ENCODE measurements at regions not wholly inside any gene's neighbourhood (a gene's known extent, or its start where the extent isn't known, plus 50 kb on each side); places are given as distances from the start of the nearest gene placed in this dataset.

DNA sequence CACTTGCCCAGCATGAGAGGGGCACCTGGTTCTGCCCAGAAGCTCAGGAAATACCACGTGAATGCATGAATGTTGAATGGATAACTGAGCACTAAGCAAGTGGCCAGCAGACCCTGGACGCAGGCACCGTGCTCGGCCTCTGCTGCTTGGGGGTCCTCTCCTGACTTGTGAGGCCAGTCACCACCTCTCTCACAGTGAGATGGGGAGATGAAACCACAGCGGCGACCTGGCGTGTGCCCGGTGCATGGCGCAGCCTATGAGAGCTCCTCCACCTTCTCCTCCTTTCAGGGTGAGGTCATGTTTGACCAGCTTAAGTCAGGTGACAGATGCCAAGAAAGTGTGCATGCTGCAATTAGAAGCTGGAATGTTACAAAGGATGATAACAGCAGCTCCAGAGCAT lies 75.5 kb downstream of the HMX1 start:
- DNase-seq = no peak

DNA sequence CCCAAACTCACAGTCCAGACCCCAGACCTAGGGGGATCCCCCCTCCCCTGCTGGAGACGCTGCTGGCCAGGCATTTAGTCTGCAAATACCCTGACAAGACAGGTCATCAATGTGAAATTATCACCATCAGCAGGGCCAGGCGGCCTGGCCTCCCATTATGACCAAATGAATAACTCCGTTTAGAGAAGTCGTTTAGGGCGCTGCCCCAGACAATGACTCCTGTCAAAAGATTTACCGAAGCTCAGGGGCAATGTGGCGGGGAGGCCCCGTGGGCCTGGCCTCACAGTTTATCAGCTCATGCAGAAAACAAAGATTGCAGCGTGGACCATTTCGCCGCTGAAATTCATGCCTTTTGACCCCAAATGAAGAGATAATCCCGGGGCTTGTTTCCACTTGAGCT lies 76.5 kb downstream of the HMX1 start:
- no peak for DNase-seq

DNA sequence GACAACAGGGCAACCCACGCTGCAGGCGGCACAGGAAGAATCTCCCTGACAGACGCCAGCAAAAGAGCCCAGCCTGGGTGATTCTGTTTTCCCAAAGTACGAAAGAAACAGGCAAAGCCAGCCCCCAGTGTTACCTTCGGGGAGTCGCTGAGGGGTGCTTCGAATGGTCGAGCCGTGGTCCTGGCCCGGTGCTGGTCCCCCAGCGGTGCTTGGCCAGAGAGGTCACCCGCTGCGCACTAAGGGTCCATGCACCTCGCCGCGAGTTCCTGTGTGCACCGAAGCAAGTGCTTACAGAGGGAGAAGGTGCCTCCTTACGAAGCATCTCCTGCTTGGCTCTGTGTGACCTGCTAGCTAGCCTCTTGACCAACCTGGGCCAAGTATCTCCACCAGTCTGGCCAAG lies 77.1 kb downstream of the HMX1 start:
- no peak for DNase-seq

DNA sequence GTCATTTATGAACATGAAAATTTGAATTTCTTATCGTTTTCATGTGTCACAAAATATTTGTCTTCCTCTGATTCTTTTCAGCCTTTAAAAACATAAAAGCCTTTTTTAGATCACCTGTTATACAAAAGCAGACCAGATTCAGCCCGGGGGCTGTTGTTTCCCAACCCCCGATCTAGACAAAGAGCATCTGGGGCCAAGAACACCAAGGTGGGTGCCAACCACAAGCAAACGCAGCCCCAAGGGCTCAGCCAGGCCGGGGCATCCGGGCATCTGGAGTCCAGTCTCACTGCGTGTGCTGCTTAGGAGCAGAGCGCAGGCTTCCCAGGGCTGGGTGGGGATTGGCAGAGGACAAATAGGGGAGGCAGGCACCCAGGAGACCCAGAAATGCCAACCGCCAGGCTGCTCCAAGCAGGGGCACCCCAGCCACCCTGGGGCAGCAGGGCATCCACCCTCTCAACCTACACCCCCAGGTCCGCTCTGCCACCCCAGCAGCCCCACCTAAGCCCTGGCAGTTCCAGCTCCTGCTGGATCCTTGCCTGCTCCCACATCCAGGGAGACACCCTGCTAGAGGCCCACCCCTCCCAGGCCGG lies 78.0 kb downstream of the HMX1 start:
- DNase-seq = no peak

DNA sequence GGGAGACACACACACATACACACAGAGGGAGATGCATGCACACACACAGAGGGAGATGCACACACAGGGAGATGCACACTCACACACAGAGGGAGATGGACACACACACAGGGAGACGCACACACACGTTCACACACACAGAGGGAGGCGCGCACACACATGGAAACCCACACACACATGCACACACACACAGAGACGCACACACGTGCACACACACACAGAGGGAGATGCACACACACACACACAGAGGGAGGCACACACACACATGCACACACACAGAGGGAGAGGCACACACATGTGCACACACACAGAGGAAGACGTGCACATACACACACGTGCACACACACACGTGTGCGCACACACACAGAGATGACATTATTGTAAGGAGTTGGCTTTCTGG lies 79.1 kb downstream of the HMX1 start:
- no peak for DNase-seq

DNA sequence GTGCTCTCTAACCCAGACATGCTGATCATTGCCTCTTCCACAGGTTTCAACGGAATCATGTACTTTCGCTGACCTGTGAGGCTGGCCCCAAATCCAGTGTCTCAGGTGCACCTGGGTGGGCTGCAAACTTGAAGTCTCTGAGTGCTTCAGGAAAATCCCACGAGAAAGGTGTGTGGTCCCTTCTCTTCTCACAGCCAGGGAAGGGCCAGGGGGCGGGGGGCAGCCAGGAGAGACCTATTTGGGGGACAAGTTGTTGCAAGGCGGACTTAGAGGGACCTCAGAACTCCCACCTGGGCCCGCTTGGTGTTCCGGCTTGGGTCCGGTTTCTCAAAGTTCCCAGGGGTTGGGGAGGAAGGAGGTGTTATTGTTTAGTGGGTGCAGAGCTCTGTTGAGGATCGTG lies 80.0 kb downstream of the HMX1 start:
- no peak for DNase-seq

DNA sequence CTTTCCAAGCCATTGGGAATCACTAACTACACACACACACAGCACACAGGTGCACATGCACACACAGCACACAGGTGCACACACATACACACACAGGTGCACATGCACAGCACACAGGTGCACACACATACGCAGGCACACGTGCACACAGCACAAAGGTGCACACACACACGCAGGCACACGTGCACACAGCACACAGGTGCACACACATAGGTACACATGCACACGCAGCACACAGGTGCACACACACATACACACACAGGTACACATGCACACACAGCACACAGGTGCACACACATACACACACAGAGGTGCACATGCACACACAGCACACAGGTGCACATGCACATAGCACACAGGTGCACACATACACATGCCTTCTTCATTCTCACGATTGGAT lies 80.9 kb downstream of the HMX1 start:
- DNase-seq = no peak

DNA sequence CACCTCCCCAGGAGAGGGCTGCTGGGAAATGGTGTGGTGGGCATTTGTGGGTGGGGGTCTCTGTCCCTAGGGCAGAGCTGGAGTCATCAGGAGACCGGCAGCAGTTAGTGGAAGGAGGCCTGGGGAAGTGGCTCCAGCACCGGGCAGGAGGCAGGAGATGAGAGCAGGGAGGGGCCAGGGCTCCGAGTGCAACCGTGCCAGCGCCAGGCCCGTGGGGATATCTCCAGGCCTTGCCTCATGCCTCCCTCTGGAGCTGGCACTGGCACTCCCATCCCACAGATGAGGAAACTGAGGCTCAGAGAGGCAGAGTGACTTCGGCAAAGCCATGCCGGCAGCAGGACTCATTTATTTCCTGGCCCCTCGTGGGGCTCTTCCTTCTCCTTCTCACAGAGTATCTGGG lies 83.5 kb downstream of the HMX1 start:
- no peak for DNase-seq

DNA sequence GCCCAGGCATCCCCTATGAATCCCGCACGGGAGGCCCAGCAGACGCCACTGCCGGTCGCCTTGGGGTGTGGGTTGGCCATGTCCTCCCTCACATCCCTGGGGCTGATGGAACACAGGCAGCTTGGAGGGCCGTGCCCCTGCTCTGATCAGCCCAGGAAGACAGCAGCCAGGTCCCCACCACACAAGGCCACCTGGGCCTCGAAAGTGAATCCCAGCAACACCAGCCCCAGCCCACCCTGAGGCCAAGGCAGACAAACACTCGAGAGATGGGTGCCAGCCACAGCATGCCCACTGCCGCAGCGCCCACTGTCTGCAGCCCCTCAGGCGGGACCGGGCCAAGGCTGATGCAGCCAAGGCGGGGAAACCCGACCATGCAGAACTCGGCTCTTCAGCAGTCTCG lies 85.5 kb downstream of the HMX1 start:
- DNase-seq = no peak

DNA sequence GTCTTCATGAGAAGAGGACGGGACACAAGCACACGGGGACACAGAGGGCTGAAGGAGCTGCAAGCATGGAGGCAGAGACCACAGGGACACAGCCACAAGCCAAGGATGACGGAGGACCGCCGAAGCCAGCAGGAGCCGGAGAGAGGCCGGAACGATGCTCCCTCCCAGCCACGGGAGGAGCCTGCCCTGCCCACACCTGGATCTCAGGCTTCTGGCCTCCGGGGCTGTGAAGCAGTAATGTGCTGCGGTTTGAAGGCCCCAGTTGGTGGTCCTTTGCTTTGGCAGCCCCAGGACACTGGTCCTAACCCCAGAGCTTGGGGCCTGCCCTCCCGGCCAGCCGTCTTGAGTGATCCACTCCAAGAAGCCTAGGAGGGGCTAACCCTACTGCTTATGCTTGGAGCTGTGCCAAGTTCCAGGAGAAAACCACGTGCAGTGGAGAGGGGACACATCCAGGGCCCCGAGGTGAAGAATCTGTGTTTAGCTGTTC lies 85.9 kb downstream of the HMX1 start:
- DNase-seq = no peak

DNA sequence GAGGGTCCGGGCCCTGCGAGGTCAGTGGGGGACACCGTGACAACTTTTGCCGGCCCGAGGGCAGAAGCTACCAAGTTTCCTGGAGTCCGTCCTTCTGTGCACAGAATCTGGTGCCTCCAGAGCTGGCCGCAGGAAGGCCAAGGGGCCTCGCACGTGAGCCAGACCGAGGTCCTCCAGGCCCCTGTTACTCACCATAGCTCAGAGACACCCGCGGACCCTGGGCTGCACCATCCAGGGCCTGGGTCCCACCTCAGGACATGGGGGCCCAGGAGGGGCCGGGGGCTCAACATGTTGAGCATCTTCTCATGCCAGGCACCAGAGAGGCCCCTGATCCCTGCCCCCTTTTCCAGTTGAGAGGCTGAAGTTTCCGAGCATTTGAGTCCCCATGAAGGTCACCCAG lies 87.9 kb downstream of the HMX1 start:
- no peak for DNase-seq

DNA sequence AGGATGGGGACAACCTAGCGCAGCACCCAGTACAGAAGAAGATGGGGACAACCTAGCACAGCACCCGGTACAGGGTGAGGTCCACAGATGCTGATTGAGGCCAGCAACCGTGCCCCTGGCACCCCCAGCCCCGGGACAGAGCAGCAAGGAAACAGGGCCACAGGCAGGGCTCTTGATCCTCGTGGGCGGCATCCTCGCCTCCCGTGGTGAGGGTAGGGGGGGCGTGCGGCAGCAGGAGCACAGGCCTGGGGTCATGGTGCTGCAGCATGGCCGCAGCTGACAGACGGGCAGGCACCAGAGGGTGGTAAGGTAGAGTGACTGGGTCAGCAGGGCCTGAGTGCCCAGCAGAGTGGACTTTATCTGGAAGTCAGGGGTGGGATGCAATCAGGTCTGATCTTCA lies 89.5 kb downstream of the HMX1 start:
- DNase-seq = no peak

DNA sequence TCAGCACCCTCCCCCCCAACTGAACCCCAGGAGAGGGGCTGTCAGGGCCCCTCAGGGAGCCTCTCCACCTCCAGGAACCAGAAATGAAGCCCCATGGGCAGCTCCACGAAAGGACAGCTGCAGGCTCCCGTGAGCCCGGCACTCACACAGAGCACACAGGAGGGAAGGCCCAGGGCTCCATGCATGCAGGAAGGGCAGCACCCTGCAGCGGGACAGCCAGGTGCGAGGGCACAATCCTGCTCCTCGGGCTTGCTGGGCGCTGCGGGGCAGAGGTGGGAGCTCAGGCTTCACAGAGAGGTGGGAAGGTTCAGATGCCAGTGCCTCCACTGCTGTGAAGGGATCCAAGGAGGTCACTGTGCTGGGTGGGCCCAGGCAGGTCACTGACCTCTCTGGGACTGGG lies 90.0 kb downstream of the HMX1 start:
- no peak for DNase-seq

DNA sequence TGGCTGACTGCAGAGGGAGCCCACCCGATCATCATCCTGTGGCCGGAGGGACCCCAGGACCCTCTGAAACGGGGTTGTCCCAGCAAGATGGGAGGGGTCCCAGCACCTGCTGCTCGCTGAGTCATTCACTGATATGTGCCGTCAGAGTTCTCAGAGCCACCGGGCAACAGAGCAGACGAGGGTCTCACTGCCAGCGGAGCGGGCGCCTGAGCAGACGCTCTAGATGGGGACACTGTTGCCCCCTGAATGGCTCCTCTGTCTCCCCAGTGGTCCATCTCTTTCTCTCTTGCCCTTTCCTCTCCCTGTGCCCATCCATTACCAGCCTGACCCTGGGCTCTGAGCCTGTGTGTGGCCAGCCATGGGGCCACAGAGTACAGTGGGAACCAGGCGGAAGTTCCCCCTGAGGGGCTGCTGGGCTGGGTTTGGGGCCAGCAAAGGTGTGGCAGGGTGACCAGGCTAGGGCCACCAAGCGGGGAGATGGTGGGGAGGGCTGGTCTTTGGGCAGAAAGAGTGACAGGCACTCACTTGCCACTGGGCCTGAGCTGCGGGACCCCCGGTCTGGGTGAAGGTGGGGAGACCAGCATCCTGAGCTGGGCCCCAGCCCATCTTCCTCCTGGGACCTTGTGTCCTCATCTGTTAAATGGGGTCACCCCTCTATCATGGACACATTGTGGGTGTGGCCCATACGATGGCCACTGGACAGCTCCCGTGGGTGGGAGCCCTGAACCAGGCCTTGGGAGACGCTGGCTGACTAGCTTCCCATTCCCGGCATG lies 90.9 kb downstream of the HMX1 start:
- no peak for DNase-seq

DNA sequence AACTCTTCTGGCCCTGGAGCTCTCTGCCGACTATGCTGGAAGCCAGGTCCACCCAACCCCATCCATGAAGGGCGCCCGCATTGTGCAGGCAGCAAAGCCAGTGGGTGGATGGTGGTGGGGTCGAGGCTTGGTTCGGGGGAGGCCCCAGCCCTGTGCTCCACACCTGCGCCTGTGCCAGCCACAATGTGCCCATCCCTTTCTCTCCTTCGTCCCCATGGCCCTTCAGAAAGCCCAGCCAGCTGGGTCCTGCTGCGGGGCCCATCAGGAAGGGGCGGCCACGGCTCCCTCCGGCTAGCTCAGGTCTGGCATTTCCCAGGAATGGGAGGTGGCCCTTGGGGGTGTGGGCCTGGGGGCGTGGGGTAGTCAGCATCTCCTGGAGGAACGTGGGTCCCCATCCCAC lies 91.6 kb downstream of the HMX1 start:
- DNase-seq = no peak

DNA sequence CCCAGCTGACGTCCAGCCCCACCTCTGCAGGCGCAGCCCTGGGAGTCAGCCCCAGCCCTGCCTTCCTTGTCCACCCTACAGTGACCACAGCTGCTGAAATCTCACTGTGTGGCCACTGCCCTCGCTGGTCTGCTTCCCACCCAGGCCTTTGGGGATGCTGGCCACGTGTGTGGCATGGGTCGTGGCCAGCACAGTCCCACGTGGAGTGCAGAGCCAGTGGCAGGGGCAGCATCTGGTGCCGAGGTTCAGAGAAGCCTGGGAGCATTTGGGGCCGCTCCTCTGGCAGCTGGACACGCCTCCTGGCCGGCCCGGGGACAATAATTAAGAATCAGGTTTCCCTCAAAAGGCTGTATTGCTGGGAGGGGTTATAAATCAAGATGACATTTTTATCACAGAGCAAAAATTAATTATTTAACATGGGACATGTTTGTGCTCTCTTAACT lies 92.1 kb downstream of the HMX1 start:
- no peak for DNase-seq

DNA sequence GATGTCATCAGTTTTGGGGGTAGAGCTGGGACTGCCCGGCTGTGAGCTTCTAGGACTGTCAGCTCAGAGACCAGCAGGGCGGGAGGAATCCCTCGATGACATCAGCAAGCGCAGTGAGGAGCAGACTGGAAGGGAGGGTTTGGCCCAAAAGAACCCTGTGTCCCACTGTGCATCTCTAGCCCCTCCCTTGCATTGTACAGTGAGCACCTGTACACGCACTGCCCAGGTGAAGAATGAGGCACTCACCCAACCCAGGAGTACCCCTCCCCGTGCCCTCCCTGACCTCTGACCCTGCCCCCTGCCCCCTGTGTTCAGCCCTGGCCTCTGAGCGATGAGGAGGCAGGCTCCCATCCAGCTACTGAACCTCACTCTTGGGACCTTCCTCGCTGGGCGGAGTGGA lies 92.9 kb downstream of the HMX1 start:
- no peak for DNase-seq

DNA sequence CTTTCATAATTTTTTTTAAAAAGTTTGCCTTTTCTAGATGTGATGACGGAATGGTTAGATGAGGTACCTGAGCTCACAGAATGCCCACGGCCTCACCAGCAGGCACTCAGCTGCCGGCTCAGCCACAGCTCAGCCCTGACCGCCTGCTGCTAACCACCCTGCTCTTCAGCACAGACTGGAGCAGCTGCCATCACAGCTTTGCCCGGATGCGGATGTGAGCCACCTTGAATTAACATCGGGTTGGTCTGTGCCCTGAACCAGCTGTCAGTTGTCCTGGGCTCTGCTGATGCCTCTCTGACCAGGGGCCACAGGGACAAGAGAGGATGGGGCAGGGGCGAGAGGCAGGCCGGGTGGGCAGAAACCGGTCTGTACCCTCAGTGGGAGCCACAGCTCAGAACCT lies 93.3 kb downstream of the HMX1 start:
- DNase-seq = no peak

DNA sequence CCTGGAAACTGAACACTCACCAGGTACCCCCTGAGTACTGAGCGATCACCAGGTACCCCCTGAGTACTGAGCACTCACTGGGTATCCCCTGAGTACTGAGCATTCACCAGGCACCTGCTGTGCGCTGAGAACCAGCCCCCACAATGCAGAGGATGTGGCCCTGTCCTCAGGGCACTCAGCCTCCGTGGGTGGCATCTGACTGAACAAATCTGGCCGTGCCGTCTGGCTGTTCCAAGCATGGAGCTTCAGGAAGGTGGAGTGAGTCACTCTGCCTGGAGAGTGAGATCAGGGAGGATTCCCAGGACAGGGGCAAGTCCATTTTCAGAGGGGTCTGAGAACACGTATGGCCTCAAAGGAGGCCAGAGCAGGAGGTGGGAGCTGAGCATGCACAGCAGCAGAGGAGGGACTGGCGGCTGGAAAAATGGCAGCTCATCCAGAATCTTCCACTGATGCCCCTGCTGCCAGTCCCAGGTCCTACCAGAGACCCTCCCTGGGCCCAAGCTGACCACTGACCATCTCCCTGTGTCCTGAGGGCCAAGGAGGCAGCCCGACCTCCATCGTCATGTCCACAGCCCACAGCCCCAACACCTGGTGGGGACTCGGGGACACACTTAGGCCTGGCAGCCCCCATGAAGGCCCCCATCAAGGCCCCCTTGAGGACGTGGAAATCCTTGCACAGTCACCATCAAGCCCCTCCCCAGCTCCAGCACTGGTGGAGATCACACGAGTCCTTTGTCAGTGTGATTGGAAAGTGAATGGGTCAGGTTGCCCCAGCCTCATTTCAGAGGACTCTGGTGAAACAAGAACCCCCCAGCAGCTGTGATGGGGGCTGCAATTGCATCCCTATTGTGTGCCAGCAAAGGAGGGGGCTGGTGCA lies 94.1 kb downstream of the HMX1 start:
- no peak for DNase-seq

DNA sequence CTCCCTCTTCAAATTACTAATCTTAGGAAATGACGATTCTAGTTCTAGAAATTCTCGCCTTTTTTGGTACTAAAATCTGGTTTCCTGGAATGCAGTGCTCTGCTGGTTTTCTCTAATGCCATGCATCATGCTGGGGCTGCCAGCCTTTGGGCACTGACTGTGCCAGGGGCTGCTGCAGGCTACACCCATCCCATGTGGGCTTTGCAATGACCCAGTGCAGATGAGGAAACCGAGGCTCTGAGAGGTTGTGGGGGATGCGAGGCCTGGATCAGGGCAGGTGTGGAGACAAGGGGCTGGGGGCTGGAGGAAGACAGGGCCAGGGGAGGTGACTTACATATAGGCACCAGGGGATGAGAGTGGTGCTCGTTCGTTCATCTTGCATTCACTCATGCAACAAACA lies 95.3 kb downstream of the HMX1 start:
- no peak for DNase-seq

DNA sequence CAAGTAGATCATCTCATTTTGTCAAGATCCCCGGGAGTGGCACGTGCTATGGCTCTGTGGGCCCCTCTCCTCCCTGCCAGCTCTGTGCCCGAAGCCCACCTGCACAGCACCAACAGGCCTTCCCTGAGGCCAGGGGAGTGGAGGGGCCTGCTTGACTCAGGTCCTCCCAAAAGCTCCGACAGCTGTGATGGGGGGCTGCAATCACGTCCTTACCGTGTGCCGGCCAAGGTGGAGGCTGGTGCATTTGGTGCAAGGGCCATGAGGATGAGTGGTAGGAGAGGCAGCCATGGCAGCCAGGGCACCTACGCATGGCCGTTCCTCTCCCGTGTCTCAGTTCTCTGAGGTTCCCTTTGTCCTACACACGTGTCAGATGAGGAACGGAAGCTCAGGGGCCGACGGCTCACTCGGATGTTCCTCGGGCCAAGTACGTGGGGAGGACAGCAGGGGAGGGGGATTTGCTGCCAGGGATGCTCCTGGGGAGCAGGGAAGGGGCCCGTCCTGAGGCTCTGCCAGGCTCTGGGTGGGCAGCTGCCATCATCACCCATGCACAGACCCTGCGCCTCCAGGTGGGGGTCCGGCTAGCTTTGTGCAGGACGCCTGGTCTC lies 95.8 kb downstream of the HMX1 start:
- no peak for DNase-seq

DNA sequence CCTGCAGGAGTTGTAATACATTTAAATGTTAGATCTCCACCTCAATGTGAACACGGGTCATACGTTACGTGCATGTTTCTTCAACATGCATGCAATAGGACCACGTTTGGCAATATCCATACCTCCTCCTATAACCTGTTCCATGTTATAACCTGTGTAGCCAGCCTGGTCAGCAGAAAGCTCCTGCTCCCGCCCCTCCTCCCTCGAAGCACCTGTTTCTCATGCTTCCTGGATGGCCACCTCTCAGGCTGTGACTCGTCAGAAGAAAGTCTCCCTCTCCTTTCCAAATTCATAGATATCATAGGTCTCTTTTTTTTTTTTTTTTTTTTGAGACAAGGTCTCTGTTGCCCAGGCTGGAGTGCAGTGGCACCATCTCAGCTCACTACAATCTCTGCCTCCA lies 96.5 kb downstream of the HMX1 start:
- no peak for DNase-seq

DNA sequence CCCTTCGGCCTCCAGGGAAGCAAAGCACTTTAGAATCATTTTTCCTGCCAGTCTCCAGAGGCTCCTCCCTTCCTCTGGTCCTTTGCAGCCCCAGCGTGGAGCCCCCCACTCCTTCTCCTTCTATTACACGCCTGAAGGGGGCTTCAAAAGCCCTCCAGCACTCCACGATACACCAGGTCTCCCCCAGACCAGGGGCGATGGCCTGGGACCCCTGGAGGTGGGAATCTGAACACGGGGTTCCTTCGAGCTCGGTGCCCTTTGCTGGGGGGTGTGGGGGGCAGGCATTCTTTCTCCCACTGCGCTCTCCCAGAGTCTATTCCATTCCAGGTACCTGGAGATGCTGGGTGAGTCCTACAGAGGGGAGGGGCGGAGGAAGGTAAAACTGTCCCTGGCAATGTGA lies 97.6 kb downstream of the HMX1 start:
- DNase-seq = no peak

Measured in activated CD4-positive, alpha-beta T cell treated with anti-CD3 and anti-CD28 coated beads for 48 hours (primary cell).